WTC11 (cell line): ENCODE measurements at regions not wholly inside any gene's neighbourhood (a gene's known extent, or its start where the extent isn't known, plus 50 kb on each side); places are given as distances from the start of the nearest gene placed in this dataset.

Experiments used
- ATAC-seq: fragments of 200-7000 bp; cut with Tn5 transposase; 2 replicates; pipeline ENCODE4 v1.10.0; 2021; ENCODE audit warnings: mild to moderate bottlenecking, moderate library complexity
- CTCF ChIA-PET: fragments of 300-600 bp; sonication (Branson Sonifier 250); formaldehyde crosslinking; loops from one replicate; lab custom pipeline; 2021; ENCODE audit warnings: antibody characterized with exemption; lab: Charles Lee
- POLR2A ChIA-PET: fragments of 350-600 bp; sonication (Branson Sonifier 250); formaldehyde crosslinking; loops from one replicate; lab custom pipeline; 2021; ENCODE audit warnings: antibody characterized with exemption; lab: Charles Lee
- DNase-seq: peaks from one replicate; pipeline ENCODE4 v3.0.0; 2021; ENCODE audit warnings: low spot score
- H3K27ac Mint-ChIP-seq: 2 replicates; pipeline ENCODE4 v1.8.0; 2021; ENCODE audit warnings: mixed read lengths
- H3K27me3 Mint-ChIP-seq: 2 replicates; pipeline ENCODE4 v1.8.0; 2021; ENCODE audit warnings: low read depth, mild to moderate bottlenecking, moderate library complexity, mixed read lengths
- H3K36me3 Mint-ChIP-seq: 2 replicates; pipeline ENCODE4 v1.8.0; 2021; ENCODE audit warnings: mixed read lengths
- H3K4me1 Mint-ChIP-seq: 2 replicates; pipeline ENCODE4 v1.8.0; 2022; ENCODE audit warnings: mixed read lengths
- H3K4me3 Mint-ChIP-seq: 2 replicates; pipeline ENCODE4 v1.8.0; 2021; ENCODE audit warnings: mild to moderate bottlenecking, moderate library complexity, mixed read lengths
- H3K9me3 Mint-ChIP-seq: 2 replicates; pipeline ENCODE4 v1.8.0; 2021; ENCODE audit warnings: mixed read lengths
- AR ChIP-seq: fragments of 250-450 bp; sonication (Bioruptor Pico); IDR thresholded peaks from 2 replicates; pipeline ENCODE4 v1.9.0; 2021; ENCODE audit warnings: mild to moderate bottlenecking
- ARID4B ChIP-seq: sonication (generic); formaldehyde crosslinking; IDR thresholded peaks from 2 replicates; pipeline ENCODE4 v1.8.0; 2023; ENCODE audit warnings: missing genetic modification reagents, mild to moderate bottlenecking, borderline replicate concordance
- ATF3 ChIP-seq: sonication (generic); formaldehyde crosslinking; conservative IDR thresholded peaks from 2 replicates; pipeline ENCODE4 v1.8.1; 2022; ENCODE audit warnings: mild to moderate bottlenecking, missing genetic modification reagents
- CREM ChIP-seq: sonication (generic); formaldehyde crosslinking; IDR thresholded peaks from 2 replicates; pipeline ENCODE4 v1.8.1; 2022; ENCODE audit warnings: mild to moderate bottlenecking, missing genetic modification reagents, moderate library complexity
- ERG ChIP-seq: fragments of 250-450 bp; sonication (Bioruptor Pico); IDR thresholded peaks from 2 replicates; pipeline ENCODE4 v1.8.0; 2021; ENCODE audit warnings: mild to moderate bottlenecking
- HMGA2 ChIP-seq: fragments of 250-450 bp; sonication (Bioruptor Pico); IDR thresholded peaks from 2 replicates; pipeline ENCODE4 v1.4.0; 2021; ENCODE audit warnings: mild to moderate bottlenecking, moderate library complexity
- JAZF1 ChIP-seq: fragments of 250-450 bp; sonication (Bioruptor Pico); IDR thresholded peaks from 2 replicates; pipeline ENCODE4 v1.9.0; 2021; ENCODE audit warnings: moderate library complexity, mild to moderate bottlenecking, inconsistent platforms
- MYBL2 ChIP-seq: sonication (generic); formaldehyde crosslinking; IDR thresholded peaks from 2 replicates; pipeline ENCODE4 v1.8.1; 2023; ENCODE audit warnings: mild to moderate bottlenecking, moderate library complexity, missing genetic modification reagents
- OVOL2 ChIP-seq: fragments of 250-450 bp; sonication (Bioruptor Pico); IDR thresholded peaks from 2 replicates; pipeline ENCODE4 v1.9.0; 2021; ENCODE audit warnings: mild to moderate bottlenecking, borderline replicate concordance
- RELA ChIP-seq: sonication (generic); formaldehyde crosslinking; IDR thresholded peaks from 2 replicates; pipeline ENCODE4 v1.8.1; 2022; ENCODE audit warnings: missing genetic modification reagents, mild to moderate bottlenecking, borderline replicate concordance
- SMAD4 ChIP-seq: sonication (generic); formaldehyde crosslinking; IDR thresholded peaks from 2 replicates; pipeline ENCODE4 v1.8.0; 2022; ENCODE audit warnings: mild to moderate bottlenecking, missing genetic modification reagents
- SOX15 ChIP-seq: fragments of 250-450 bp; sonication (Bioruptor Pico); IDR thresholded peaks from 2 replicates; pipeline ENCODE4 v1.9.0; 2021; ENCODE audit warnings: mild to moderate bottlenecking
- TEAD4 ChIP-seq: sonication (generic); formaldehyde crosslinking; IDR thresholded peaks from 2 replicates; pipeline ENCODE4 v1.8.0; 2022; ENCODE audit warnings: mild to moderate bottlenecking, missing genetic modification reagents
- ZNF232 ChIP-seq: sonication (generic); formaldehyde crosslinking; IDR thresholded peaks from 2 replicates; pipeline ENCODE4 v1.8.0; 2022; ENCODE audit warnings: mild to moderate bottlenecking, missing genetic modification reagents
- ZNF281 ChIP-seq: sonication (generic); formaldehyde crosslinking; IDR thresholded peaks from 2 replicates; pipeline ENCODE4 v1.8.0; 2023; ENCODE audit warnings: mild to moderate bottlenecking, missing genetic modification reagents
- ZNF317 ChIP-seq: sonication (generic); formaldehyde crosslinking; IDR thresholded peaks from 2 replicates; pipeline ENCODE4 v1.8.1; 2023; ENCODE audit warnings: low read depth, mild to moderate bottlenecking, moderate library complexity, missing genetic modification reagents, borderline replicate concordance
- ZNF396 ChIP-seq: fragments of 250-450 bp; sonication (Bioruptor Pico); IDR thresholded peaks from 2 replicates; pipeline ENCODE4 v1.8.0; 2021; ENCODE audit warnings: mild to moderate bottlenecking, moderate library complexity, borderline replicate concordance
- TF ChIP-seq, protein P1 (sequence below): sonication (generic); formaldehyde crosslinking; IDR thresholded peaks from 2 replicates; pipeline ENCODE4 v1.8.0; 2022; ENCODE audit warnings: mild to moderate bottlenecking, missing genetic modification reagents
- TF ChIP-seq, protein P2 (sequence below): sonication (generic); formaldehyde crosslinking; IDR thresholded peaks from 2 replicates; pipeline ENCODE4 v1.8.1; 2022; ENCODE audit warnings: mild to moderate bottlenecking, missing genetic modification reagents, moderate library complexity, borderline replicate concordance
- TF ChIP-seq, protein P3 (sequence below): sonication (generic); formaldehyde crosslinking; IDR thresholded peaks from 2 replicates; pipeline ENCODE4 v1.8.1; 2022; ENCODE audit warnings: low read depth, mild to moderate bottlenecking, moderate library complexity, missing genetic modification reagents, borderline replicate concordance

GRCh38 chr6:105545228-105545920 is 142.5 kb upstream of the PREP start:
- CTCF ChIA-PET = no interaction called here
- H3K36me3 Mint-ChIP-seq = no peaks in the 10 kb centered on the region
- no peaks in the 10 kb centered on the region for H3K4me1 Mint-ChIP-seq
- POLR2A ChIA-PET = no interaction called here
- no peak overlapping the region for H3K4me3 Mint-ChIP-seq
- DNase-seq = no peak
- ATAC-seq = no peak
- no peak overlapping the region for H3K27ac Mint-ChIP-seq
- H3K9me3 Mint-ChIP-seq = no peaks in the 10 kb centered on the region
- no peak for TF ChIP-seq AR (CRISPR knock-in tag)
- no peak for TF ChIP-seq ARID4B (CRISPR knock-in tag)
- no peak for TF ChIP-seq HMGA2 (CRISPR knock-in tag)
- no peak for TF ChIP-seq RELA (CRISPR knock-in tag)
- no peak for TF ChIP-seq SMAD4 (CRISPR knock-in tag)
- TF ChIP-seq, protein P1, sequence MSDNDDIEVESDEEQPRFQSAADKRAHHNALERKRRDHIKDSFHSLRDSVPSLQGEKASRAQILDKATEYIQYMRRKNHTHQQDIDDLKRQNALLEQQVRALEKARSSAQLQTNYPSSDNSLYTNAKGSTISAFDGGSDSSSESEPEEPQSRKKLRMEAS (CRISPR knock-in tag) = no peak
- TF ChIP-seq ATF3 (CRISPR knock-in tag) = no peak
- no peak for TF ChIP-seq SOX15 (CRISPR knock-in tag)
- no peak for TF ChIP-seq JAZF1 (CRISPR knock-in tag)
- TF ChIP-seq ZNF232 (CRISPR knock-in tag) = no peak
- TF ChIP-seq CREM = no peak
- TF ChIP-seq ERG (CRISPR knock-in tag) = no peak
- no peak for TF ChIP-seq OVOL2 (CRISPR knock-in tag)
- TF ChIP-seq, protein P2, sequence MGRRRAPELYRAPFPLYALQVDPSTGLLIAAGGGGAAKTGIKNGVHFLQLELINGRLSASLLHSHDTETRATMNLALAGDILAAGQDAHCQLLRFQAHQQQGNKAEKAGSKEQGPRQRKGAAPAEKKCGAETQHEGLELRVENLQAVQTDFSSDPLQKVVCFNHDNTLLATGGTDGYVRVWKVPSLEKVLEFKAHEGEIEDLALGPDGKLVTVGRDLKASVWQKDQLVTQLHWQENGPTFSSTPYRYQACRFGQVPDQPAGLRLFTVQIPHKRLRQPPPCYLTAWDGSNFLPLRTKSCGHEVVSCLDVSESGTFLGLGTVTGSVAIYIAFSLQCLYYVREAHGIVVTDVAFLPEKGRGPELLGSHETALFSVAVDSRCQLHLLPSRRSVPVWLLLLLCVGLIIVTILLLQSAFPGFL = no peak
- TF ChIP-seq, protein P3, sequence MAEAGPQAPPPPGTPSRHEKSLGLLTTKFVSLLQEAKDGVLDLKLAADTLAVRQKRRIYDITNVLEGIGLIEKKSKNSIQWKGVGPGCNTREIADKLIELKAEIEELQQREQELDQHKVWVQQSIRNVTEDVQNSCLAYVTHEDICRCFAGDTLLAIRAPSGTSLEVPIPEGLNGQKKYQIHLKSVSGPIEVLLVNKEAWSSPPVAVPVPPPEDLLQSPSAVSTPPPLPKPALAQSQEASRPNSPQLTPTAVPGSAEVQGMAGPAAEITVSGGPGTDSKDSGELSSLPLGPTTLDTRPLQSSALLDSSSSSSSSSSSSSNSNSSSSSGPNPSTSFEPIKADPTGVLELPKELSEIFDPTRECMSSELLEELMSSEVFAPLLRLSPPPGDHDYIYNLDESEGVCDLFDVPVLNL (CRISPR knock-in tag) = no peak
- TF ChIP-seq ZNF396 = no peak
- no peak for TF ChIP-seq ZNF317 (CRISPR knock-in tag)
- no peak for TF ChIP-seq ZNF281 (CRISPR knock-in tag)
- TF ChIP-seq MYBL2 (CRISPR knock-in tag) = no peak
- TF ChIP-seq TEAD4 (CRISPR knock-in tag) = no peak
- TF ChIP-seq, all 79 proteins: peak for 0
- H3K27me3 Mint-ChIP-seq = no peaks in the 10 kb centered on the region
